GM12801 (cell line): ENCODE measurements at regions not wholly inside any gene's neighbourhood (a gene's known extent, or its start where the extent isn't known, plus 50 kb on each side); places are given as distances from the start of the nearest gene placed in this dataset.

Experiments
- CTCF ChIP-seq: IDR thresholded peaks from one replicate; pipeline ENCODE4 v1.5.1; 2011; ENCODE audit warnings: control low read depth; ENCODE audit not compliant: insufficient read length; ENCODE audit errors: extremely low read depth

- no peak for TF ChIP-seq CTCF
These were observed 180.4 kb upstream of the MC4R start for GRCh38 chr18:60552948-60553347.

GRCh38 chr18:60554967-60555366 lies 182.4 kb upstream of the MC4R start:
- no peak for TF ChIP-seq CTCF

- TF ChIP-seq CTCF = no peak
These were observed 183.1 kb upstream of the MC4R start for GRCh38 chr18:60555625-60556024.

DNA sequence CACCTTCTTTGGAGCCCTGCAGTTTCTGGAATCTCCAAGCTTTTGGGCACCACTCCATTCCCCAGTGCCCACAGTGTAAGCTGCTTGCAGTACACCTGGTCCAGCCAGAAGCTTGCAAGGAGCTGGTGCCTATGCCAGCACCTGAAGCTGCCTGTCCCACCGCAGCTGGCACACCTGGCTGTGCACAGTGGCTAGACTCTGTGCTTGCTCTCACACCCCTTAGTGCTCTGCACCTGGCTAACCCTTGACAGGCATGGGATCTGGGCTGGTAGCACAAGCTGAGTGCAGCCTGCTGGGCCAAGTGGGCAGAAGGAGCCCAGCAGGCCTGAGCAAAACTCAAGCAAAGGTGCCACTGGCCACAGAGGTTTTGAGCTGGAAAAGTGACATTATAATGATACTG lies 183.8 kb upstream of the MC4R start:
- TF ChIP-seq CTCF = no peak

GRCh38 chr18:60560071-60560470 lies 187.5 kb upstream of the MC4R start:
- no peak for TF ChIP-seq CTCF

DNA sequence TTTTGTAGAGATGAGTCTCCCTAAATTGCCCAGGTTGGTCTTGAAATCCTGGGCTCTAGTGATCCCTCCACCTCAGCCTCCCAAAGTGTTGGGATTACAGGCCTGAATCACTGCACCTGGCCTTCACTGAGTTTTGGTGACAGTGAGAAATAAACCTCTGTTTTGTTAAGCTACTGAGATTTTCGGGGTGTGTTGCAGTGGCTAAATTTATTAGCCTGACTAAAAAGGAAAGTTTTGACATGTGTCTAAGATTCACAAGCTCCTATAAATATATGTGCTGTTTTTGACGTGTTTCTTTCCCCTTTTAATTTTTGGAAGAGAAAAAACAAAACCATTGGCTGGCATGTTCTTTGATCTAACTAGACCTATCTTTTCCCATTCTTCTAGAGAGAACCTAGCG lies 190.5 kb upstream of the MC4R start:
- no peak for TF ChIP-seq CTCF

GRCh38 chr18:60568220-60568619 lies 195.6 kb upstream of the MC4R start:
- no peak for TF ChIP-seq CTCF

DNA sequence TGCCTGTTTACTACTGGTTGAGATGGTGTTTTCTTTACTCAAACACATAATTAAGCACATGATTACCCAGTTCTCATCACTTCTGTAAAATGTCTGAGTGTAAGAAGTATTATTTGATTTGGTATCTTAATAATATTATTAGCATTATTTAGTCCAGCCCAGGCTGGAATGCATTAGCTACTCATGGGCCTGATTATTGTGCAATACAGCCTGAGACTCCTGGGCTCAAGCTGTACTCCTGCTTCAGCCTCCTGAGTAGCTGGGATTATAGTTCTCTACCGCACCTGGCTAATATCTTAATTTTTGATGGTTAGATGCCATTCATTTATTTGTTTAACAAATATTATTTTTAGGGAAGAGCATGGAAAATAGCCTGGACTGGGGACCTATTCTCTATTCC lies 197.6 kb upstream of the MC4R start:
- no peak for TF ChIP-seq CTCF
